Epidermal melanocyte (primary cell): ENCODE measurements at regions not wholly inside any gene's neighbourhood (a gene's known extent, or its start where the extent isn't known, plus 50 kb on each side); places are given as distances from the start of the nearest gene placed in this dataset.

Experiments used
- DNase-seq: peaks from one replicate; pipeline ENCODE4 v3.0.0; 2011; ENCODE audit warnings: low spot score; ENCODE audit not compliant: insufficient read length

DNA sequence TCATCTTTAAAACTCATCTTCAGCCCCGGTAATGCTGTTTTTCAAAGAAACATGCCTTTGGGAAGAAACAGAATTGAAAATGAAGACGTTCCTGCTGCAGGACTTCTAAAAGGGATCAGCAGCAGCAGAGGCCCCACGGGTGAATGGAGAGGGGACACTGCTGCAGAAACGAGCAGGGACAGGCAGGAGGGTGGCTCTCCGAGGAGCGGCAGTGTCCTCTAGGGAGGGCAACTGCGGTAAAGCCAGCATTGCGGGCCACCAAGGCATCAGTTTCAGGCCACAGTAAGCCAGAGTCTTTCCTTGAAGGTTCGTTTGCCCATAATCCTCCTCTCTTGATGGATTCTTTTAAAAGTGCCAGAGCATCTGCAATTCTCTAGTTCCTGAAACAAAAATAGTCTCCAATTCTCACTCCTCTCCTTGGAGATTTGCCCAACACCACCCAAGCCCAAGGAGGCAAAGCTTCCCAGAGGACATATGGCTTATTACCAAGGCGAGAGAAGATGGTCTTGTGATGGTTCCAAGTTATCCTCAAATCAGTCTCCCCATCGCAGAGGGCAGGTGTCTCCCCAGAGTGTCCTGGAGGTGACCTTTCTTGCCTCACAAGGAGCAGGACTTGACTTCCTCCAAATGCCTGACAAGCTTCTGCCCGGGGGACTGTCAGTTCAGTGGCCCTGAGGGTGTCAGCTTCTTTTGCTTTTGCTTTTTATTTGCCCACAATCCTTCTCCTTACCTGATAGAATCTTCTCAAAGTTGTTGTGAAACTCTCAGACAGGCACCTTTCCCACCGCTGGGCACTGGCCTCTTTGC, 341.1 kb upstream of the B3GAT1 start:
- no peak for DNase-seq

DNA sequence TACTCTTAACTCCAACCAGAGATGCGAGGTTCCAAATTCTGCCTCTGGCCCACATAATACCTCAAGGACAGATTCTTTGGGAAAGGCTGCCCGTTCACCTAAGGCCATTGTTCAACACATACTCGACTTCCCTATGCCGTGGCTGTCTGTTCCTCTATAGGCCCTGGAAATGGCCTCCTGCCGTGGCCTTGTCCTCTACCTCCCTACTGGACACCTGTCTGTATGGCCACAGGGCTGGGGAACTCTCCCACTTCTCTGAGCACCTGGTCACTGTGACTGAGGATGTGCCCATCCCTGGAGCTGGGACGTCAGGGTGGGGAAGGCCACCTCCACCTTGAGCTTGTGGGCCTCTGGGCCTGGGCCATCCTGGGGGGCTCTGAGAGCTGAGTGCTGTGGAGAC, 340.5 kb upstream of the B3GAT1 start:
- no peak for DNase-seq

DNA sequence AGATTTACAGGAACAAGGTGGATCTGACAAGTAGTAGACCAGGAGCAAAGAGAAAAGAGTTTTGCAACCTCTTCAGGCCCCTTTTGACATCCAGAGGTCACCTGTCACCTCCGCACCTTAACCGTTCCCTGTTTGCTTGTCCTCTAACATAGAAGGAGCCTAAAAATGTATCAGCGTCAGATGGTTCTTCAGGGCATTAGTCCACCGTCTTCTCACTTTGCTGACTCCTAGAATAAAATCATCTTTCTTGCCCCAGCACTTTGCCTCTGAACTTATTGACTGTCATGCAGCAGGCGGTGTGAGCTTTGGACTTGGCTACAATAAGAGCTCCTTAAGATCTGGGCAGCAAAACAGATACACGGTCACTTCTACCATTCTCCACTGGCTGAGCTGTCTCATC, 339.7 kb upstream of the B3GAT1 start:
- no peak for DNase-seq

DNA sequence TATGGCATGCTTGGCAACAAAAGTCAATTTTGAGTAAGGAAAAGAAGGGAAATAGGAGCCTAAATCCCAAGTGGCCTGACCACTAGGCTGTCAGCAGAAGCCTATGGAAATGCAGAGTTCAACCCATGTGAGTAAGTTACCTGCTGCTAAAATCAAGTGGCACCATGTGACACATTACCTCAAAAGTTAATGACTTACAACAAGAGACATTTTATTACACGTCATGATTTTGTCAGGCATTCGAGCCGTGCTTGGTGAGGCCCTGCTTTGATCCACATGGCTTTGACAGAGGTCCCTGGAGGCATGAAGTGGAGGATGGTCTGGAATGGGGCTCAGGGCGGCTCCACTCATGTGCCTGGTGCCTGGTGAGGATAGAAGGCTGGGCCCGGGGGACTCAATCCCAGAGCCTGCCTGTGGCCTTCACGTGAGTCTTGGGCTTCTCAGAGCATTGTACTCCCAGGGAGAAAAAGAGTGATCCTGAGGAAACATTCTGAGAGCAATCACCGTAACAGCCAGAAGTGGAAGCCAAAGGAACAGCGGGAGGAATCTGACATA, 339.1 kb upstream of the B3GAT1 start:
- no peak for DNase-seq

DNA sequence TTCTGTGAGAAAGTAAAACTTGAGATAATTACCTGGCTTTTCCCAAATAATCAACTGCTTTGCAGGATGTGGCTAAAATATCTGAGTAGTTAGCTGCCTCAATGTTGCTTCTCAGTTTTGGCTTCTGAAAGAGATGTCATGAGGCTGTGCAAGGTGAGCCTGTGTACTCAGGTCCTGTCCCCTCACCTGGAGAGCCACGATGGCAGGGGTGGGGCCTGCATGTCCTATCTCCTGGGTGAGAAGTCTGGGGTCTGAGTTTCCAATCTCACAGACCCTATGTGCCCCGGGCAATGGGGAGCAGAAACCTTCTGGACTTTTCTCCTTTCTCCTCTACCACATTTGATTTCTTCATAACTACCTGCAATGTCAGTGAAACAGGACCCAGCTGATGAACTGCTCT, 338.6 kb upstream of the B3GAT1 start:
- no peak for DNase-seq

DNA sequence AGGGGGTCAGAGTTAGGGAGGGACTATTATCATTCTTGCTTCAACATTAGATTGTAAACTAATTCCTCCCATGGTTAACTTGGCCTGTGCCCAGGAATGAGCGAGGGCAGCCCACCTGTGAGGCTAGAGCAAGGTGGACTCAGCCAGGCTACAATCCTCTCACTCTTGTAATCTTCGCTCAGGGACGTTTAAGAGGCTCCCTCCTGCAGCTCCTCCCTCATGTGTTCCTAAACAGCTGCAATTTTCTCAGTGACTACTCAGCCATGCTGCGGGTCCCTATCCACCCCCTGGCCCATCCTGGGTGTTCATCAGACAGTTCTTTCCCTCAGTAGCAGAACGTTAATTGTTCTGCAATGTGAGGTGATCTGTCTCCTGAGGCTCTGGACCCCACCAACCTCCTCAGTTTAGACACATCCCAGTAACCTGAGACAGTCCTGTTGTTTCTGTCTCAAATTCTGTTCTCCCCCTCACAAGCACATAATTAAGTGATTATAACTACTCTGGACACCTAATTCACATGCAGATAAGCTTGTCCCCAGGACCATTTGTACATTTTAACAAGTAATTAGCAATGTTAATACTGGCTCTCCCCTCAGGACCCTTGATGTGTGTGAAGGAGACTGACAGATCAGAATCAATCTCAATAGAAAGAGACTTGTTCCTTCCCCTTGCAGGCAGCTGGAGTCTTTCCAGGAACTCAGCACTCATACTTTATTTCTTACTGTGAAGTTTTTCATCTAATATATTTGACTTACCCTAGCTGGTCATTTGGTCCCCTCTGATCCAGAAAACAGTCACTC, 337.2 kb upstream of the B3GAT1 start:
- no peak for DNase-seq

DNA sequence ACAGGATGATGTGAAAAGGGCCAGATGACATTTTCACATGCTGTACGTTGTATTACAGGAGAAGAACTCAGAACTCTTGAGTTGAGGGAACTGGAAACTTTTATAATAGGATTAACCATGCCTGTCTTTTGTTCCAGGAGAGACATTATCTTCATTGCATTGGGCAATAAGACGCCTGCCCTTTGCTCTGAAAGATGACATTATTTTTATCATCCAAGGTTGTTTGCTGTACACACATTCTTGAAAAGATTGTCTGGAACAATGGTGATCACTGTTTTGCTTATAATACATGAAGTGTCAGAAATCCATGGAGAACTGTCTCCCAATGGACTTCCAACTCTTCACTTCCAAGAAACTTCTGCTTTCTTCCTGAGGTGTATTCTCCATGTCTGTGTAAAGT, 334.6 kb upstream of the B3GAT1 start:
- no peak for DNase-seq

DNA sequence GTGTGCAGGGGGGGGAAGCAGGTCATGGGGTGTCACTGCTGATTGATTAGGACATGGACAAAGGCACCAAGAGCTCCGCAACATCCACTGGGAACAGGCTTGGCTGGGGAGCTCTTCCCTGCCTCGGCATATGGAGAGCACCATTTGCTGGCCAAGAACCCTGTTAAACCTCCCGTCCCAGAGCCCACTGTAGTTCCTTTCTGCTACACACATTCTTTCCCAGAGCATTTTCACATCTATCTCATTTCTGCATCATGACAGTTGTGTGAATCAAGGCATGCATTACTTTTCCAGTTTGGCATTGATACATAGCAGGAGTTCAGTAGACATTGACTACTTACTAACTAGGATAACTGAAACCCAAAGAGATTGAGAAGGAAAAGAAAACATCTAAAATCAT, 333.4 kb upstream of the B3GAT1 start:
- DNase-seq: no peak

DNA sequence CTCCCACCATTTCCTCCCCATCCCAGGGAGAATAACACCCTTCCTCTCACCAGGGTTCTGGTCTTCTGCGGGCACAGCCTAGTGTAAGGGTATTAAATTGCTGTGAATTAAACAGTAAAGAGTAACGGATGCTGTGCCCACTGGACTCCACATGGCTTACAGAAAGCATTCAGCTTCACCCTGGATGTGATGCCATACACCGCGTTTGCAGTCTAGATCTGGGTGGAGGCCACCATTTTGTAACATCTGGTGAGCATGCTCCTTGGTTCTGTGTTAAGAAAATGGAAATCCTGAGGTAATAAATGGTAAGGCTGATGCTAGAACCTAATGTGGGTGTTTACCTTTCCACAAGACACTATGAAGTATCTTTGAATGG, 331.8 kb upstream of the B3GAT1 start:
- no peak for DNase-seq

DNA sequence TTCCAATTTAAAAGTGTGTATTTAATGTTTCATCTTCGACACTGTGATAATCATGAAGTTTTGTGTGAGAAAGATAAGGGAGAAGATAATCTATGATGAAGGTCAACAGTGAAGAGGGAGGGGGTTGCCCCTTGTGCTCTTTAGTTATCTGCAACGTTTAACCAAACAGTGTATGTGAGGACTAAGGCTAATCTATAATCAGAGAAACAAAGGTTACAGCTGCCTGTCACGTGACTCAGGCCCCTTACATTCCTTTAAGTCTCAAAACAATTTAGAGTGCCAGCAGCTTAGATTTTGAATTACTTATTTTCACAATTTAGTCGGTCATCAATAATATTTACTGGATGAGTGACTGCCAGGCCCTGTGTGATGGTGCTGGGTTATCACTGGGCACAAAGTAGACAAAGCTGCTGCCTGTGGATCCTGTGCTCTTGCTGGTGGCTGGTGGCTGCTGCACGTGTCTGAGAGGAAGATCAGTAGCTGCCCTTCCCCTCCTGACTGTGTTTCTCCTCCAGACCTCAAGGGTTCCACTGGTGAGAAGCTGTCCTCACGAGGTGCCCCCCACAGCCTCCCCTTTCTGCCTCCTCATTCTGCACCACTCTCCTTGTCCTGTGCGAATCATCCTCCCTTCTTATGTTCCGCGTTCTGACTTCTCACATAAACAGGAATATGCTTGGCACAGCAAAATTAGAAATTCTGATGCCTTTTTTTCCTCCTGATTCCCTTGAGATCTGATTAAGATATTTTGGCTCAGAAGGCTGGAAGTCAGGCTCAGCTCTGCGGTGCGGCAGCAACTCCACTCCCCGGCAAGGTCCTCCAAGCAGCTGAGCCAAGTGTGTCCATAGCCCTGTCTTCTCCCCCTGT, 331.1 kb upstream of the B3GAT1 start:
- DNase-seq: no peak

DNA sequence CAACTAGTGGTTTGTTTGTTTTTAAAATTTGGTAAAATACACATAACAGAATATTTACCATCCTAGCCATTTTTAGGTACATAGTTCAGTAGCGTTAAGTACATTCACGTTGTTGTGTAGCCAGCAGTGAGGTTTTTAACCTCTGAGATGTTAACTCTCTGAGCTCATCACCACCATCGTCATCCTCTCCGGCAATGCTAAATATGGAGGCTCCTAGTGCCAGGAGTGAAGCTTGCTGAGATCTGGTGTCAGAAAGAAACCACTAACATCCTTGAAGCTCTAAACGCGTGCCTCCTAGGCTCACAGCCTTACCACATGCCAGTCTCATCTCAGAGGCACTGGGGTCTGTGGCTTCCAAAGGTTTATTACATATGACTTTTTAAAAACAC, 330.2 kb upstream of the B3GAT1 start:
- DNase-seq: no peak

DNA sequence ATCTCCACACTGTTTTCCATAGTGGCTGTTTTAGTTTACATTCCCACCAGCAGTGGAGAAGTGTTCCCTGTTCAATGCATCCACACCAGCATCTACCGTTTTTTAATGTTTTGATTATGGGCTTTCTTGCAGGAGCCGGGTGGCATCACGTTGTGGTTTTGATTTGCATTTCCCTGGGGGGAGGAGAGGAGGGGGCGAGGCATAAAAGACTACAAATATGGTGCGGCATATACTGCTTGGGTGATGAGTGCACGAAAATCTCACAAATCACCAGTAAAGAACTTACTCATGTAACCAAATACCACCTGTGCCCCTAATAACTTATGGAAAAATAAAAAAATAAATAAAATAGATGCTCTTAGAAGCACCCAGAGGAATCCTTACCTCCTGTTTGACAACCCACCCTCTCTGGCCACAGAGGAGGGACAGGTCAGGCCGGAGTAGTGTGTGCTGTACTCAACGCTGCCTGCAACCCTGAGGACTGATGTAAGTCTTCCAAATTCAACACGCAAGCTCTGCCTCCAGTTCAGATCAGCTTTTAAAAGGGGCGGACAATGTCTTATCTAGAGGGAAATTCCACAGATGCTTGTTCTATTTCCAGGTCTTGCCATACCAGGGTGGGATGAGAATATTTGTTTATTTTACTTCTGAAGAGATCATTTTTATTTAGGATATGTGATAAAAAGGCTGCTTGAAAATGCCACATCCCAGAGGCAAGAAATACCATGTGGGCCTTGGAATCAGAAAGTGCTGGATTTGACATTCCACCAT, 329.6 kb upstream of the B3GAT1 start:
- no peak for DNase-seq

DNA sequence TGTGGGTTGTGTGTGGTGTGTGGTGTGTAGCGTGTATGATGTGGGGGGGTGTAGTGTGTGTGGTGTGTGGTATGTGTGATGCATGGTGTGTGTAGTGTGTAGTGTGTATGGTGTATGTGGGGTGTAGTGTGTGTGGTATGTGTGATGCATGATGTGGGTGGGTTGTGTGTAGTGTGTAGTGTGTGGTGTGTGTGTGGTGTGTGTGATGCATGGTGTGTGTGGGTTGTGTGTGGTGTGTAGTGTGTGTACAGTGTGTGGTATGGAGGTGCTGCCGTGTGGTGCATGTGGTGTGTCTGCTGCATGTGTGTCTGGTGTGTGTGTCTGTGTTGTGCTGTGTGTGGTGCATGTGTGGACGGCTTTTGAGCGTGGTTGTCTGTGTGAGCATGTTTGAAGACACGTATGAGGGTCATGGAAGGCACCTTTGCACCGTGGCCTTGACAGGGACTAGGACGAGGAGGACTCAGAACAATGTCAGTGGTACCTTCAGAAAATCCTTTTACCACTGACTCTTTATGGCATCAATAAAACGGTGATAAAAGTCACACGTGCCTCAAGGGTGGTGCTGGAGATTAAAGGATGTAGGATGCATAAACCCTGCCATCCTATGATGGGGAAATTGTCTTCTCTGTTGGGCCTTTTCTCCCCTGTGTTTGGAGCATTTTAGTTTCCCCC, 328.7 kb upstream of the B3GAT1 start:
- no peak for DNase-seq

DNA sequence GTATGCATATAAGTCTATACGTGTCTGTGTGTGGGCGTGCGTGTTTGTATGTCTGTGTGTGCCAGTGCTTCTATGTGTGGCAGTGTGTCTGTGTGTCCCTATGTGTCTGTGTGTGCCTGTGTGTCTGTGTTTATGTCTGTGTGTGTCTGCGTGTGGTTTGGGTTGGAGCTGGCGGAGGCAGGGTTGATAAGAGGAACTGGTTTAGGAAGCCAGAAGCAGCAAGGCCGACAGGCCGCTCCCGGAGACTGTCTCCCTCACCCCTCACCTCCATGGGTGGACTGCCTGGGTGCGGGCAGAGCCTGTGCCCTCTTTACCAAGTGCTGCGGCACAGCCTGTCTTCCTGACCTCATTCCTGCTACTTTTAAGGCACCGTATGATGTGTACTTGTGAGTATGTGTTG, 327.1 kb upstream of the B3GAT1 start:
- DNase-seq: no peak

DNA sequence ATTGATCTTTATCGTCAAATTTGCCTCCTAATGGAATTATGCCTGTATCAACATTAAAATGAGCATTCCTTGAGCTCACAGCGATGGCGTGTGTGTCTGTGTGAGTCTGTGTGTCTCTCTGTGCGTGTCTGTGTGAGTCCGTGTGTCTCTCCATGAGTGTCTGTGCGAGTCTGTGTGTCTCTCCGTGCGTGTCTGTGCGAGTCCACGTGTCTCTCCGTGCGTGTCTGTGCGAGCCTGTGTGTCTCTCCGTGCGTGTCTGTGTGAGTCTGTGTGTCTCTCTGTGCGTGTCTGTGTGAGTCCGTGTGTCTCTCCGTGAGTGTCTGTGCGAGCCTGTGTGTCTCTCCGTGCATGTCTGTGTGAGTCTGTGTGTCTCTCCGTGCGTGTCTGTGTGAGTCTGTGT, 326.5 kb upstream of the B3GAT1 start:
- no peak for DNase-seq

DNA sequence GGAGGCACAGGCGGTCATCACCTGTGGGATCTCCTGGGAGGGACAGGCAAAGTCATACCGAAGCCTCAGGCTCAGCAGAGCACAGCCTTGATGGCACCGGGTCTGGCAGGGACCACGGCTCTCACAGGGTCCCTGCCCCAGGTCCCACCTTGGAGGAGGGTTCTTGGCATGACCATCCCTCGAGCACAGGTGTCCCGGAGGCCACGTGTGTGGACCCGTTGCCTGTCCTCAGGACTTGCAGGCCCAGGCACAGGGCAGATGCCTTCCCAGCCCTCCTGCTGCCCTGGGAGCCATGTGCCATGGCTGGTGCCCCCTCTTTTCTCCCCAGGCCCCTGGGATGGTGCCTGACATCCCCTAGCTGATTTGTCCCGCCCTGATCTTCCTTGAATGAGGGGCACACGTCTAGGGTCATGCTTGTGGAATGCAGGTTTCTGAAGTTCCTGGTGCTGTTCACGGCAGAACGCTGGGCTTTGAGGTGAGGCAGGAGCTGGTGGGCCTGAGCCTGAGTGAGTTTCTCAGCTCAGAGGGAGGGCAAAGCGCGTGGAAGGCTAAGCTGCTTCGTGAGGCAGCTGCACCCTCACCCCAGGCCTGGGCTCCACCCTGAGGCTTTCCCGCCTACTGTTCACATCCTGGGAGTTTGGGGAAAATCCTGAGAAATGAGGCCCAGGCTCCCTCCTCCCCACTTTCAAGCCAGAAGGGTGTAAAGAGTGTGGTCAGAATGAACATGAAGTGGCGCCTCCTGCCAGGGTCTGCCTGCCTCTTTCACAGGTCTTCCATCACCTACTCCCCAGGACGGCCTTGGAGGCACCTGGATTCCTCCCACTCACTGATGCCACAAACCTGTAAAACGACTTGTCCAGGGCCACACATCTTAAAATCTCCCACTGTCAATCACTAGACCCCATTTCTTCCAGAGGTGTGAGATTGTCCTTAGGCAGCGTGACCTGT, 325.8 kb upstream of the B3GAT1 start:
- no peak for DNase-seq

DNA sequence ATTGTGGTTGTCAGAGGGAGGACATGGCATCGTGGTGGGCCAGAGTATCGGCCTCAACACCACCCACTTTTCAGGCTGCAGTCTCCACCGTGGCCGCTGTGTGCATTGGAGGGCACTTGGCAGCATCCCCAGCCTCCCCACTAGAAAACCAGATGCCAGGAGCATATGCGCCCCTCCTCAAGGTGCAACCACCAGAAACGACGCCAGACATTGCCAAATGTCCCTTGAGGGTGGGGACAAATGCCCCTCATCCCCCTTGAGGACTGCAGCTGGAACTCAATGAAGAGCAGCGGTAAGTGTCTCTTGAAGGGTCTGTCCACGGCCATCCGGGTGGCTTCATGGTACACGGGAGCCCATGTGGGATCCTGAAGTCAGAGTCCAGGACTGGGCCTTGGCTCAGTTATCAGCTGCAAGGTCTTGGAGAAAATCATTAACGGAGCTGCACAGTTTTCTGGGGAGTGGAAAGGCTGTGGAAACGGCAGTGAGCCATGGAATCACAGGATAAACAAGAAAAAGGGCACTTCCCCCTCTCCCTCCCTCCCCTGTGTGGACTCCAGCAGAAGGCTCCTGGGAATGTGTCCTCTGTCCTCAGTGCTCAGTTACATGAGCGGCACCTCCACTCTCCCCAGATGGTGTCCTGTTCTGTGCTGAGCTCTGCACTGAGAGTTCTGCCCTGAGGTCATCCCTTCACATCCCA, 324.4 kb upstream of the B3GAT1 start:
- DNase-seq: no peak

DNA sequence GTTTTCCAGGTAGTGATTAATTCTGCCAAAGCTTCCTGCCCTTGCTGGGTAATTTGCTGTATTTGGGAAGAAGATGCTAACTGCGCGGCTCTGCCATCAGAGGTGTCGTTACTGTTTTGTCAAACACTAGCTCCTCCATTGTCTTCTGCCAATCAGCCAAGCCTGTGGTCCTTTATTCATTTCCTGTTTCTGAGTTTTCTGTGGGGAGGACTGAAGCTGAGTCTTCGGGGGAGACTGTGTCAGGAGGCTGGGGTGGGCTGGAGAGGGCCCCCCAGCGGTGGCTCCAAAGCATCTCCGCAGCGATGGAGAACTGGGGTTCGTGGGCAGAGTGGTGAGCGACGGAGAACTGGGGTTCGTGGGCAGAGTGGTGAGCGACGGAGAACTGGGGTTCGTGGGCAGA, 322.9 kb upstream of the B3GAT1 start:
- DNase-seq: no peak
